ENCODE measurements at regions not wholly inside any gene's neighbourhood (a gene's known extent, or its start where the extent isn't known, plus 50 kb on each side); places are given as distances from the start of the nearest gene placed in this dataset.
"Not testable (repeated sequence)": the region's sequence is repeated elsewhere in the genome, so short reads cannot be mapped to it uniquely, and the experiment has no call there.

- H3K36me3 ChIP-seq (ENCODE audit: control insufficient read depth in 2 of 2, insufficient read depth in 2 of 2, low read length in 2 of 2): no peaks in the 10 kb centered on the region
Measured at GRCh38 chr7:91446819-91447218, 182.6 kb downstream of the FZD1 start.

GRCh38 chr7:91455411-91455810 lies 191.2 kb downstream of the FZD1 start:
- no peaks in the 10 kb centered on the region for H3K9me3 ChIP-seq (ENCODE audit: control insufficient read depth in 2 of 2, low read length in 2 of 2)
- no peaks in the 10 kb centered on the region for H3K27me3 ChIP-seq (ENCODE audit: control insufficient read depth in 2 of 2, insufficient read depth in 2 of 2, low read length in 2 of 2)
- H3K36me3 ChIP-seq (ENCODE audit: control insufficient read depth in 2 of 2, insufficient read depth in 2 of 2, low read length in 2 of 2): no peaks in the 10 kb centered on the region
- H3K9ac ChIP-seq (ENCODE audit: low read depth in 1 of 2, low read length in 2 of 2): no peak overlapping the region
- no peak overlapping the region for H3K27ac ChIP-seq (ENCODE audit: low read depth in 2 of 2, low read length in 2 of 2)
- no peaks in the 10 kb centered on the region for H3K4me1 ChIP-seq (ENCODE audit: control insufficient read depth in 2 of 2, insufficient read depth in 2 of 2, low read length in 2 of 2)
- no peak overlapping the region for H3K4me3 ChIP-seq (ENCODE audit: low read length in 2 of 2)

More at GRCh38 chr7:91446819-91447218, 182.6 kb downstream of the FZD1 start:
- Histone ChIP-seq H3K4me3 (ENCODE audit: low read length in 2 of 2) (no peak overlapping the region), H3K4me1 (ENCODE audit: control insufficient read depth in 2 of 2, insufficient read depth in 2 of 2, low read length in 2 of 2) (no peaks in the 10 kb centered on the region), H3K27ac (ENCODE audit: low read depth in 2 of 2, low read length in 2 of 2) (no peak overlapping the region), H3K9ac (ENCODE audit: low read depth in 1 of 2, low read length in 2 of 2) (no peak overlapping the region), H3K27me3 (ENCODE audit: control insufficient read depth in 2 of 2, insufficient read depth in 2 of 2, low read length in 2 of 2) (no peaks in the 10 kb centered on the region), H3K9me3 (ENCODE audit: control insufficient read depth in 2 of 2, low read length in 2 of 2) (no peaks in the 10 kb centered on the region)

DNA sequence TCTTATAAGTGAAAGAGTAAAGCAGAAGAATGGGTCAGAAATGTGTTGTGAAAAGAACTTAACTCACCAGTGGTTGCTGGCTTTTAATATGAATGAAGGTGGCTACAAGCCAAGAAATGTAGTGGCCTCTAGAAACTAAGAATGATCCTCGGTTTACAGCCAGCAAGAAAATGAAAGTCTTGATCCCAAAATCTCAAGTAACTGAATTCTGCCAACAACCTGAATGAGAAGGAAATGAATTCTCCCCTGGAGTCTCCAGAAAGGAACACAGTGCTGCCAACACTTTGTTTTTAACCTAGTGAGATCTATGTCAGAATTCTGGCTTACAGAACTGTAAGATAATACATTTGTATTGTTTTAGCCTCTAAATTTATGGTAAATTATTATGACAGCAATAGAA lies 193.0 kb downstream of the FZD1 start:
- Histone ChIP-seq H3K4me1 (ENCODE audit: control insufficient read depth in 2 of 2, insufficient read depth in 2 of 2, low read length in 2 of 2) (no peaks in the 10 kb centered on the region), H3K9ac (ENCODE audit: low read depth in 1 of 2, low read length in 2 of 2) (no peak overlapping the region), H3K27me3 (ENCODE audit: control insufficient read depth in 2 of 2, insufficient read depth in 2 of 2, low read length in 2 of 2) (no peaks in the 10 kb centered on the region), H3K9me3 (ENCODE audit: control insufficient read depth in 2 of 2, low read length in 2 of 2) (no peaks in the 10 kb centered on the region), H3K27ac (ENCODE audit: low read depth in 2 of 2, low read length in 2 of 2) (no peak overlapping the region), H3K4me3 (ENCODE audit: low read length in 2 of 2) (no peak overlapping the region), H3K36me3 (ENCODE audit: control insufficient read depth in 2 of 2, insufficient read depth in 2 of 2, low read length in 2 of 2) (no peaks in the 10 kb centered on the region)

DNA sequence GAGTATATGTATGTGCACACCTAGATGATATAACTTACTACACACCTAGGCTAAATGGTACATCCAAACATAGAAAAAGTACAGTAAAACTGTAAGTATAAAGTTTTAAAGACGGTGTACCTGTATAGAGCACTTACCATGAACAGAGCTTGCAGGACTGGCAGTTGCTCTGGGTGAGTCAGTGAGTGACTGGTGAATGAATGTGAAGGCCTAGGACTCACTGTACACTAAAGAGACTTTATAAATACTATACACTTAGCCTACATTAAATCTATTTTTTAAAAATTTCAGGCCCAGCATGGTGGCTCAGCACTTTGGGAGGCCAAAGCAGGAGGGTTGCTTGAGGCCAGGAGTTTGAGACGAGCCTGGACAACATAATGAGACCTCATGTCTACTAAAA lies 195.3 kb downstream of the FZD1 start:
- H3K4me1 ChIP-seq (ENCODE audit: control insufficient read depth in 2 of 2, insufficient read depth in 2 of 2, low read length in 2 of 2): no peaks in the 10 kb centered on the region
- H3K36me3 ChIP-seq (ENCODE audit: control insufficient read depth in 2 of 2, insufficient read depth in 2 of 2, low read length in 2 of 2): no peaks in the 10 kb centered on the region
- no peak overlapping the region for H3K27ac ChIP-seq (ENCODE audit: low read depth in 2 of 2, low read length in 2 of 2)
- H3K4me3 ChIP-seq (ENCODE audit: low read length in 2 of 2): no peak overlapping the region
- no peak overlapping the region for H3K9ac ChIP-seq (ENCODE audit: low read depth in 1 of 2, low read length in 2 of 2)
- no peaks in the 10 kb centered on the region for H3K9me3 ChIP-seq (ENCODE audit: control insufficient read depth in 2 of 2, low read length in 2 of 2)
- no peaks in the 10 kb centered on the region for H3K27me3 ChIP-seq (ENCODE audit: control insufficient read depth in 2 of 2, insufficient read depth in 2 of 2, low read length in 2 of 2)

- Histone ChIP-seq H3K36me3 (ENCODE audit: control insufficient read depth in 2 of 2, insufficient read depth in 2 of 2, low read length in 2 of 2) (no peaks in the 10 kb centered on the region), H3K9me3 (ENCODE audit: control insufficient read depth in 2 of 2, low read length in 2 of 2) (no peaks in the 10 kb centered on the region), H3K27ac (ENCODE audit: low read depth in 2 of 2, low read length in 2 of 2) (no peak overlapping the region), H3K4me3 (ENCODE audit: low read length in 2 of 2) (no peak overlapping the region), H3K4me1 (ENCODE audit: control insufficient read depth in 2 of 2, insufficient read depth in 2 of 2, low read length in 2 of 2) (no peaks in the 10 kb centered on the region), H3K27me3 (ENCODE audit: control insufficient read depth in 2 of 2, insufficient read depth in 2 of 2, low read length in 2 of 2) (no peaks in the 10 kb centered on the region), H3K9ac (ENCODE audit: low read depth in 1 of 2, low read length in 2 of 2) (no peak overlapping the region)
Measured at GRCh38 chr7:91462316-91462715, 198.1 kb downstream of the FZD1 start.

DNA sequence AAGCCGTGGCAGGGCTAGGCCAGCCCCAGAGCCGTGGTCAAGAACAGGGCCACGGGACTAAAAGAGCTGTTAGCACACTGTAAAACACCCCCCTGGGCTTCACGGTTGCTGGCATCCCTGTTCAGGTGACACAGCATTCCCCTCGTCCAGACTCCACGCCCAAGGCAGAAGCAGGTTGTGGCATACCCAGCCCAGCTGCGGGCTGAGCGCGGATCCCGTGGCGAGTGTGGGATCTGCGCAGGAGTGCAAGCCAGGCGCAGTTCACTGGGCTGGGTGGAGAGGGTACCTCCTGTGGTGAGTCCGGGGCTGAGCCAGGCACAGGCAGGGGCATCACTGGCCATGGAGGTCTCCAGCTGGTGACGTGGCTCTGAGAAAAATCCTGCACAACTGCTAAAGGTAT lies 199.1 kb downstream of the FZD1 start:
- Histone ChIP-seq H3K27ac (ENCODE audit: low read depth in 2 of 2, low read length in 2 of 2) (no peak overlapping the region), H3K36me3 (ENCODE audit: control insufficient read depth in 2 of 2, insufficient read depth in 2 of 2, low read length in 2 of 2) (no peaks in the 10 kb centered on the region), H3K4me3 (ENCODE audit: low read length in 2 of 2) (no peak overlapping the region)

DNA sequence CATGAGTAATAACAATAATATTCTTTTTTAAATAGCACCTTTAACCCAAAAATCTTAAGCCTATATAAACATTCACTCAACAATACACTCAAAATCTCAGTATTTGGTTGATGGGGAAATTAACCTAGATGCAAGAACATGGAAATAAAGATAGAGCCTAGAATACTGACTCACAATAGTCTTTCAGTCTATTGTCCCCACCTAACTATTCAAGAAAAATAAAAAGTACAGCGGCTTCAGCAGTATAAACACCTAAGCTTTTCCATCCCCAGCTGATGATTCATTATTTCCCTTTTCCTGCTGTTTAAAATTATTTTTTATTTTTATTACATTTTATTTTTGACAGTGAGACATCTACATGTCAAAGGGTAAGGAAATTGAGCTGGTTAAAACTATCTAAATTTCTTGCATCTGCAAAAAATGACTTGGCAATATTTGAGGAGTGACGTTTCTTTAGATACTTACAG lies 201.4 kb downstream of the FZD1 start:
- H3K27ac ChIP-seq (ENCODE audit: low read depth in 2 of 2, low read length in 2 of 2): no peak overlapping the region
- H3K4me3 ChIP-seq (ENCODE audit: low read length in 2 of 2): no peak overlapping the region
- H3K4me1 ChIP-seq (ENCODE audit: control insufficient read depth in 2 of 2, insufficient read depth in 2 of 2, low read length in 2 of 2): no peaks in the 10 kb centered on the region
- no peaks in the 10 kb centered on the region for H3K27me3 ChIP-seq (ENCODE audit: control insufficient read depth in 2 of 2, insufficient read depth in 2 of 2, low read length in 2 of 2)
- no peaks in the 10 kb centered on the region for H3K9me3 ChIP-seq (ENCODE audit: control insufficient read depth in 2 of 2, low read length in 2 of 2)
- no peak overlapping the region for H3K9ac ChIP-seq (ENCODE audit: low read depth in 1 of 2, low read length in 2 of 2)
- no peaks in the 10 kb centered on the region for H3K36me3 ChIP-seq (ENCODE audit: control insufficient read depth in 2 of 2, insufficient read depth in 2 of 2, low read length in 2 of 2)

More for the DNA sequence above, 199.1 kb downstream of the FZD1 start:
- no peak overlapping the region for H3K9ac ChIP-seq (ENCODE audit: low read depth in 1 of 2, low read length in 2 of 2)
- no peaks in the 10 kb centered on the region for H3K27me3 ChIP-seq (ENCODE audit: control insufficient read depth in 2 of 2, insufficient read depth in 2 of 2, low read length in 2 of 2)
- H3K9me3 ChIP-seq (ENCODE audit: control insufficient read depth in 2 of 2, low read length in 2 of 2): no peaks in the 10 kb centered on the region
- H3K4me1 ChIP-seq (ENCODE audit: control insufficient read depth in 2 of 2, insufficient read depth in 2 of 2, low read length in 2 of 2): no peaks in the 10 kb centered on the region

GRCh38 chr7:91468256-91468655 lies 204.0 kb downstream of the FZD1 start:
- H3K27me3 ChIP-seq (ENCODE audit: control insufficient read depth in 2 of 2, insufficient read depth in 2 of 2, low read length in 2 of 2): no peaks in the 10 kb centered on the region
- no peak overlapping the region for H3K9ac ChIP-seq (ENCODE audit: low read depth in 1 of 2, low read length in 2 of 2)
- no peaks in the 10 kb centered on the region for H3K9me3 ChIP-seq (ENCODE audit: control insufficient read depth in 2 of 2, low read length in 2 of 2)
- H3K27ac ChIP-seq (ENCODE audit: low read depth in 2 of 2, low read length in 2 of 2): no peak overlapping the region
- H3K4me3 ChIP-seq (ENCODE audit: low read length in 2 of 2): no peak overlapping the region
- H3K4me1 ChIP-seq (ENCODE audit: control insufficient read depth in 2 of 2, insufficient read depth in 2 of 2, low read length in 2 of 2): no peaks in the 10 kb centered on the region
- H3K36me3 ChIP-seq (ENCODE audit: control insufficient read depth in 2 of 2, insufficient read depth in 2 of 2, low read length in 2 of 2): no peaks in the 10 kb centered on the region

- no peaks in the 10 kb centered on the region for H3K4me1 ChIP-seq (ENCODE audit: control insufficient read depth in 2 of 2, insufficient read depth in 2 of 2, low read length in 2 of 2)
- H3K27ac ChIP-seq (ENCODE audit: low read depth in 2 of 2, low read length in 2 of 2): no peak overlapping the region
- no peaks in the 10 kb centered on the region for H3K36me3 ChIP-seq (ENCODE audit: control insufficient read depth in 2 of 2, insufficient read depth in 2 of 2, low read length in 2 of 2)
- no peak overlapping the region for H3K4me3 ChIP-seq (ENCODE audit: low read length in 2 of 2)
- no peak overlapping the region for H3K9ac ChIP-seq (ENCODE audit: low read depth in 1 of 2, low read length in 2 of 2)
- no peaks in the 10 kb centered on the region for H3K27me3 ChIP-seq (ENCODE audit: control insufficient read depth in 2 of 2, insufficient read depth in 2 of 2, low read length in 2 of 2)
- H3K9me3 ChIP-seq (ENCODE audit: control insufficient read depth in 2 of 2, low read length in 2 of 2): peaks cover 0 to 3% of the 10 kb centered on the region in 2 donors
Measured at GRCh38 chr7:91473619-91474018, 209.4 kb downstream of the FZD1 start.

DNA sequence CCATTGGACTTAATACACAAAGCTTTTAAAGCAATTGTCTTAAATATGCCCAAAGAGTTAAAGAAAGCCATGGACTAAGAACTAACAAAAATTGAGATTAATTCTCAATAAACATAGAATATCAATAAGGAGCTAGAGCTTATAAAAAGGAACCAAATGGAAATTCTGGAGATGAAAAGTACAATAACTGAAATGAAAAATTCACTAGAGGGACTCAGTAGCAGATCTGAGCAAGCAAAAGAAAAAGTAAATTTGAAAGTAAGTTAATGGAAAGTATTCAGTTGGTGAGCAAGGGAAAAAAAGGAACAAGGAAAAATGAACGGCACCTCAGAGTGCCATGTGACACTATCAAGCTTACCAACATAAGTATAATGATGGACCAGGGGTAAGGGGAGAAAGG lies 209.8 kb downstream of the FZD1 start:
- H3K4me1 ChIP-seq (ENCODE audit: control insufficient read depth in 2 of 2, insufficient read depth in 2 of 2, low read length in 2 of 2): no peaks in the 10 kb centered on the region
- H3K4me3 ChIP-seq (ENCODE audit: low read length in 2 of 2): no peak overlapping the region
- H3K9ac ChIP-seq (ENCODE audit: low read depth in 1 of 2, low read length in 2 of 2): no peak overlapping the region
- H3K27me3 ChIP-seq (ENCODE audit: control insufficient read depth in 2 of 2, insufficient read depth in 2 of 2, low read length in 2 of 2): no peaks in the 10 kb centered on the region
- peaks cover 0 to 3% of the 10 kb centered on the region in 2 donors for H3K9me3 ChIP-seq (ENCODE audit: control insufficient read depth in 2 of 2, low read length in 2 of 2)
- H3K36me3 ChIP-seq (ENCODE audit: control insufficient read depth in 2 of 2, insufficient read depth in 2 of 2, low read length in 2 of 2): no peaks in the 10 kb centered on the region
- no peak overlapping the region for H3K27ac ChIP-seq (ENCODE audit: low read depth in 2 of 2, low read length in 2 of 2)

DNA sequence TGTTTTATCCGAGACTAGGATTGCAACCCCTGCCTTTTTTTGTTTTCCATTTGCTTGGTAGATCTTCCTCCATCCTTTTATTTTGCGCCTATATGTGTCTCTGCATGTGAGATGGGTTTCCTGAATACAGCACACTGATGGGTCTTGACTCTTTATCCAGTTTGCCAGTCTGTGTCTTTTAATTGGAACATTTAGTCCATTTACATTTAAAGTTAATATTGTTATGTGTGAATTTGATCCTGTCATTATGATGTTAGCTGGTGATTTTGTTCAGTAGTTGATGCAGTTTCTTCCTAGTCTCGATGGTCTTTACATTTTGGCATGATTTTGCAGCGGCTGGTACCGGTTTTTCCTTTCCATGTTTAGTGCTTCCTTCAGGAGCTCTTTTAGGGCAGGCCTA lies 216.2 kb downstream of the FZD1 start:
- H3K27me3 ChIP-seq (ENCODE audit: control insufficient read depth in 2 of 2, insufficient read depth in 2 of 2, low read length in 2 of 2); H3K4me3 ChIP-seq (ENCODE audit: low read length in 2 of 2); H3K27ac ChIP-seq (ENCODE audit: low read depth in 2 of 2, low read length in 2 of 2); H3K36me3 ChIP-seq (ENCODE audit: control insufficient read depth in 2 of 2, insufficient read depth in 2 of 2, low read length in 2 of 2); H3K9ac ChIP-seq (ENCODE audit: low read depth in 1 of 2, low read length in 2 of 2); H3K4me1 ChIP-seq (ENCODE audit: control insufficient read depth in 2 of 2, insufficient read depth in 2 of 2, low read length in 2 of 2); H3K9me3 ChIP-seq (ENCODE audit: control insufficient read depth in 2 of 2, low read length in 2 of 2): not testable (repeated sequence)
